G401.6 (cell line): ENCODE measurements at regions not wholly inside any gene's neighbourhood (a gene's known extent, or its start where the extent isn't known, plus 50 kb on each side); places are given as distances from the start of the nearest gene placed in this dataset.
"Not testable (repeated sequence)": the region's sequence is repeated elsewhere in the genome, so short reads cannot be mapped to it uniquely, and the experiment has no call there.

Source experiments
- FAIRE-seq: peaks from 2 replicates; lab custom pipeline; 2012; peaks lifted over from hg19 to GRCh38; lab: Jason Lieb, UNC

GRCh38 chr9:97248252-97248651 lies 59.2 kb upstream of the CCDC180 start:
- FAIRE-seq = not testable (repeated sequence)

- no peak for FAIRE-seq
These were observed 63.9 kb upstream of the CCDC180 start for GRCh38 chr9:97243606-97244005.

- not testable (repeated sequence) for FAIRE-seq
These were observed 66.0 kb upstream of the CCDC180 start for GRCh38 chr9:97241430-97241829.

- peak; percentile 88 for FAIRE-seq
These were observed 69.2 kb upstream of the CCDC180 start for GRCh38 chr9:97237951-97238889.

DNA sequence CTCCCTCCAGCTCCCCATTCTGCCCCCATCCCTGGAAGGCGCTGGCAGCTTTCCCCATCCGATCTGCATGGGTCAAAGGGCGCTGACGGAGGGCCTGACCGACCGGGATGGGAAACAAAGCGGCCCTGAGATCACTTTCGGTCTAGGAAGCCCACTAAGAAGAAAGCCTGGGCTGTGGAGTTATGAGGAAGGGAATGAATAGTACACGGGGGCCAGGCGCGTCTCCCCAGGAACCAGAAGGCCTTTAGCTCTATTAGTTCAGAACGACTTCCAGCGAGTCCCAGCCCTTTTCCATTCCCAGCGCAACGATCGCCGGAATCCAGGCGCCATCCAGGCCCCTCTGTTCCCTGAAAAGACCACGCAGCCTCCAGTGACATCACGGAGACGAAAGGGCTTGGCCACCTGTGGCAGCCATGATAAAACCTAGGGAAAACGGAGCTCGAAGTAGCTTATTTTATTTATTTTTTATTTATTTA lies 70.1 kb upstream of the CCDC180 start:
- no peak for FAIRE-seq

DNA sequence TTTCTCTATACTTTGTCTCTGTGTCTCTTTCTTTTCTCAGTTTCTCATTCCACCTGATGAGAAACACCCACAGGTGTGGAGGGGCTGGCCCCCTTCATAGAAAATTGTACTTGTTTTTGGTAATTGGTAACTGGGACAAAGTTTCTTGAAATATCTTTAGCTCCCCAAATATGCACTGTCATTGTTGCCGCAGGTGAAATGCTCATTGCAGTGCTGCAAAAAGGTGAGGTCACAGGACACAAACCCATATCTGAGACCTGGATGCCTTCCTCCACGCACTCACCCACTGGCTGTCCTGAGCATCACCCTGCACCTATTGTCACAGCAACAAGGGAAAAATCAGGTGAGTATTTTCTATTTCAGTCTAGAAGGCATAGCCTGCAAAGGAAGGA lies 74.5 kb upstream of the CCDC180 start:
- FAIRE-seq = not testable (repeated sequence)

GRCh38 chr9:97232060-97233008 lies 75.1 kb upstream of the CCDC180 start:
- not testable (repeated sequence) for FAIRE-seq

DNA sequence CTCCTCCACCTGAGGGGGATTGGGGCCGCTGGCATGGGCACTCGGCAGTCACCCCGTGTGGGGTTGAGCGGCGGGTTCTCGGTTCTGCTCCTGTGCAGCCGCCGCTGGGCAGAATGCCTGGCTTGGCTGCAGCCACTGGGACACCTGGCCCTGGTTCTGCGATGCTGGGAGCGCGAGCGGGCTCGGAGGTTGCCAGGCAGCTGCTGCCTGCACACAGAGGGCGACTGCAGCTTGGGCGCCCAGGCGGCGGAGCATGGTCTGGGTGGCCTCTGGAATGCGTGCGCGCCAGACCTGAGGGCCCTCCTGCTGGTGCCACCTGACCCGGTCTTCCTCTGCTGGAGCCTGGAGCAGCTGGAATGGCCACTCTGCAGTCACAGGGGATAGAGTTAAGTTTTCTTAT lies 85.1 kb upstream of the CCDC180 start:
- FAIRE-seq = not testable (repeated sequence)

DNA sequence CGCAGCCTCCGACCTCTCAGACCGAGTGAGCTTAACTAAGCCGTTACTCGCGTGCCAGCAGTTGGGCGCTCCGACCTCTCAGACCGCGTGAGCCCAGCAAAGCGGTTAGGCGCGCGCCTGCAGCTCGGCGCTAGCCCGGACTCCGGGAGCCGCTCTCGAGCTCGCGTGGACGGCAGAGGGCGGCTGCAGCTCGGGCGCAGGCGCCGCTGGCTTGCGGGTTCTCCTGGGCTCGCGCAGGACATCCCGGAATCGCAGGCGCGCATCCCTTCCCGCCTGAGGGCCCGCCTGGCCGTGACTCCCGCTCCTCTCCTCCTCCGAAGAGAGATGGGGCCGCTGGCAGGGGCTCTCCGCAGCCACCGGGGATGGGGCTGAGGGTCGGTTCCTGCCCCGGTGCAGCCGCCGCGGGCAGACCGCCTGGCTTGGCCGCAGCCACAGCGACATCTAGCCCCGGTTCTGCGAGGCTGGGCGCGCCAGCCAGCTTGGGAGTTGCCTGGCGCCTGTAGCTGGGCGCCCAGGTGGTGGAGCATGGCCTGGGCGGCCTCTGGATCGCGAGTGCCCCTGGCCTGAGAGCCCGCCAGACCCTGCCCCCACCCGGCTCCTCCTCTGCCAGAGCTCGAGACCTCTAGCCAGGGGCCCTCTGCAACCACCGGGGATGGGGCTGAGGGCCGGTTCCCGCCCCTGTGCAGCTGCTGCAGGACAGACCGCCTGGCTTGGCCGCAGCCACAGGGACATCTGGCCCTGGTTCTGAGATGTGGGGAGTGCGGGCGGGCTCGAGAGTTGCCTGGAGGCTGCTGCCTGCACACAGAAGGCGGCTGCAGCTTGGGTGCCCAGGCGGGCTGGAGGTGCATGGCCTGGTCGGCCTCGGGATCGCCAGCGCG lies 85.7 kb upstream of the CCDC180 start:
- not testable (repeated sequence) for FAIRE-seq

DNA sequence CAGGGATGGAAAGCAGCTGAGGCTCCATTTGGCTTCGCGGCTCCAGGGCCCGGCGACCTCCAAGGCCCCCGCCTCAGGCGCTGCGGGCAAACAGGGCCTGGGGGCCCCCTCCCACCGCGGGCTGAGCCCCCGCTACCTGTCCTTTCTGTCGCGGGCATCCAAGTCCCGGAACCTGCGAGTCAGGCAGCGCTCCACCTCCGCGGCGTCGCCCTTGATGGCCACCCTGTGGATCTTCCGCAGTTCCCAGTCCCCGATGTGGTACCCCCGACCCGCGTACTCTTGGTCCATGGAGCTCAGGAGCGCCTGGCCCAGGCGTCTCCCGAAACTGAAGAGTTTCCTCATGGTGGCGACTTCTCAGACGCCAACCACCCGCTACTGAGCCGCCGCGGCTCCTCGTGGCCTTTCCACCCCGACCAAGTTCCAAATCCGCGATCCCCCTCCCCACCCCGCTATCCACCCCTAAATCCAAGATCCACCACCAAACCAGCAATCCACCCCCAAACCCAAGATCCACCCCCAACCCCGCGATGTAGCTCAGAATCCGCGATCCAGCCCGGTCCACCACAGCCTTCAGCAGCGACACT lies 86.5 kb upstream of the CCDC180 start:
- no peak for FAIRE-seq

DNA sequence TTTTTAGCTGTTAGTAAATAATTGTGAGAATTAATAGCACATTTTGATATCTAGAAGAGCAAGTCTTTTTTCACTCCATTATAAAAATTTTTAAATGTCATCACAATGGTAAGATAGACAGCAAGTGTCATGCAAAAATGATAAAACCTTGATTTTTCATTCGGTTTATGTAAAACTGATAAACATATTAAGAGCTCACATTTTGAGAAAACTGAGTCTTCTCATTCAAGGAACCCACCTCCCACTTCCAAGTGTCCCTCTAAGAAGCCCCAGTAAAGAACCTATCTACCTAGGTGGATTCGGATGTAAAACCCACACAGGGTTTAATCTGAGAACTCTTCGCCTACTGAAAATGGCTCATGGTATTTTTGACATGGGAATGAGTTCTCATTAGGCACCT lies 87.1 kb upstream of the CCDC180 start:
- not testable (repeated sequence) for FAIRE-seq

GRCh38 chr9:97219443-97220140 lies 87.9 kb upstream of the CCDC180 start:
- FAIRE-seq = not testable (repeated sequence)

DNA sequence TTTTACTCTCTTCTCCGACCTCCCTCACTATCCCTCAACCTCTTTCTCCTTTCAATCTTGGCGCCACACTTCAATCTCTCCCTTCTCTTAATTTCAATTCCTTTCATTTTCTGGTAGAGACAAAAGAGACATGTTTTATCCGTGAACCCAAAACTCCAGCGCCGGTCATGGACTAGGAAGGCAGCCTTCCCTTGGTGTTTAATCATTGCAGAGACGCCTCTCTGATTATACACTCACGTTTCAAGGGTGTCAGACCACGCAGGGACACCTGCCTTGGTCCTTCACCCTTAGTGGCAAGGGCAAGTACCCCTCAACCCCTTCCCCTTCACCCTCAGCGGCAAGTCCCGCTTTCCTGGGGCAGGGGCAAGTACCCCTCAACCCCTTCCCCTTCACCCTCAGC lies 92.3 kb upstream of the CCDC180 start:
- not testable (repeated sequence) for FAIRE-seq

DNA sequence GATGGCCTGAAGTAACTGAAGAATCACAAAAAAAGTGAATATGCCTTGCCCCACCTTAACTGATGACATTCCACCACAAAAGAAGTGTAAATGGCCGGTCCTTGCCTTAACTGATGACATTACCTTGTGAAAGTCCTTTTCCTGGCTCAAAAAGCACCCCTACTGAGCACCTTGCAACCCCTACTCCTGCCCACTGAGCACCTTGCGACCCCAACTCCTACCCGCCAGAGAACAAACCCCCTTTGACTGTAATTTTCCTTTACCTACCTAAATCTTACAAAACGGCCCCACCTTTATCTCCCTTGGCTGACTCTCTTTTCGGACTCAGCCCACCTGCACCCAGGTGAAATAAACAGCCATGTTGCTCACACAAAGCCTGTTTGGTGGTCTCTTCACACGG lies 92.9 kb upstream of the CCDC180 start:
- not testable (repeated sequence) for FAIRE-seq

GRCh38 chr9:97199683-97200082 lies 107.8 kb upstream of the CCDC180 start:
- not testable (repeated sequence) for FAIRE-seq

GRCh38 chr9:97193767-97194166 lies 113.7 kb upstream of the CCDC180 start:
- not testable (repeated sequence) for FAIRE-seq

DNA sequence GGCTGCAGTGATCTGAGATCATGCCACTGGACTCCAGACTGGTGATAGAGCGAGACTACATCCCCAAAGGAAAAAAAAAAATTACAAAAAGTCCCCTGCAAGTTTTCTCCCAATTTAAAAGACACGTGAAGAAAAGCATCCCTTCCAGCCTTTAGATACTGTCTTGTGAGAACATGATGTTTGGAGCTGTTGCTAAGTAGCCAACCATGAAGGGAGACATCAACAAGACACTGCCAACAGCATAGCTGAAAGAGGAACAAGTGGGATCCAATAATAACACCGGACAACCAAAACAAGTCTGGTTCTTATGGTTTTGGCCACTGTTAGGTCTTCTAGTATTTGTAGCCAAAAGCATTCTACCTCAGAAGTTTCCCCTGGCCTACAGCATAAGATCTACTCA lies 118.9 kb upstream of the CCDC180 start:
- FAIRE-seq = no peak

DNA sequence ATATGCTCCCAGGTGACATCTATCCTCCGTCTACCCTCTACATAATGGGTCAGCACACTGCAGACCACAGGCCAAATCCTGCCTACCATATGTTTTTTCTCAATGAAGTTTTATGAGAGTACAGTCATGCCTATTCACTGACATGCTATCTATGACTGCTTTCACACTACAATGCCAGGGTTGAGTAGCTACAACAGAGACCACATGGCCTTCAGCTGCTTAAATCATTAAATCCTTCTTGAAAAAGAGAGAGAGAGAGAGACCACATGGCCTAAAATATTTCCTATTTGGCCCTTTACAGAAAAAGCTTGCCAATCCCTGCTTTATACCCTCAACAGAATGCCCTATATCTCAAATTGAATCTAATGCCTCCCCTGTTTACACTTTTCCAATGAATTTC lies 119.8 kb upstream of the CCDC180 start:
- not testable (repeated sequence) for FAIRE-seq

GRCh38 chr9:97186493-97186892 lies 121.0 kb upstream of the CCDC180 start:
- FAIRE-seq = no peak

DNA sequence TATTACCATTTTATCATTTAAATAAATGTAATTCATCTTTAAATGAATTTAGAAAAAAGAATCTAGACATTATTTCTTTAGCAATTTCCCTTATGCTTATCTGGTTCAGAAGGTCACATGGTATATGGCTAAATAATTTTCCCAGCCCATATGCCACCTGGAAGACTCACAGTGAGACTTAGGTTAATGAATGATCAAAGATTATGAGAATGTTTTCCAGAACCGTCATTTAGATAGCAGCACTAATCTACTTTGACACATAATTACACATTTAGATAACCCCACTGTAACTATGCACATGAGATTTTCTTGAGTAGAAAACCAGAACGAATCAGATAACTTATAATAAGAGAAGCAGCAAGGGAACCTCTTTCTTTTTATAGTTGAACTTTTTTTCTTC lies 124.9 kb upstream of the CCDC180 start:
- FAIRE-seq = not testable (repeated sequence)

GRCh38 chr9:97179616-97180015 lies 127.8 kb upstream of the CCDC180 start:
- no peak for FAIRE-seq
